ENCODE measurements at regions not wholly inside any gene's neighbourhood (a gene's known extent, or its start where the extent isn't known, plus 50 kb on each side); places are given as distances from the start of the nearest gene placed in this dataset.
"Not testable (repeated sequence)": the region's sequence is repeated elsewhere in the genome, so short reads cannot be mapped to it uniquely, and the experiment has no call there.

DNA sequence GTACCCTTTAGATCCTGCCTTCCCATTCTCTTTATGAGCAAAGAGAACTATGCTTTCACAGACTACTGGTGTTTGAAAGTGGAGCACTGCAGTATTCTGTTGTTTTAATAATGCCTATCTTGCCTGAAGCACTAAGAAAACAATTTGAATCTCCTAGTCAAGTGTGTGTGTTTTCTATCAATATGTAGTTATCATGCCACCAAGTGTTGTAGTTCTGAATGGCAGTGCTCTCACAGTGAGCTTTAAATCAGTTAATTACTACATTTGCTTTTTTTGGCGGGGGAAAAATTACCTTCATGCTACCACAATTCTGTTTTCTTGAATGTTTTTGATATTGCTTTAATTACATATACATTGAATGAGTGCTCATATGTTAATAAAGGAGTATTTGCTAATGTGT is 143.6 kb upstream of the FAM47A start:
- CTCF ChIA-PET, result no interaction called here
- H3K4me1 Mint-ChIP-seq, result no peaks in the 10 kb centered on the region
- no peaks in the 10 kb centered on the region for H3K27me3 Mint-ChIP-seq
- no peaks in the 10 kb centered on the region for H3K36me3 Mint-ChIP-seq
- no peak for DNase-seq
- no peak overlapping the region for H3K4me3 Mint-ChIP-seq
- no peaks in the 10 kb centered on the region for H3K9me3 Mint-ChIP-seq
- no peak overlapping the region for H3K27ac Mint-ChIP-seq

GRCh38 chrX:34270434-34270833 is 138.3 kb upstream of the FAM47A start:
- Mint-ChIP-seq H3K27me3 (no peaks in the 10 kb centered on the region), H3K4me3 (no peak overlapping the region), H3K27ac (no peak overlapping the region), H3K4me1 (no peaks in the 10 kb centered on the region), H3K9me3 (no peaks in the 10 kb centered on the region), H3K36me3 (no peaks in the 10 kb centered on the region)
- CTCF ChIA-PET, result no interaction called here
- DNase-seq, result no peak

DNA sequence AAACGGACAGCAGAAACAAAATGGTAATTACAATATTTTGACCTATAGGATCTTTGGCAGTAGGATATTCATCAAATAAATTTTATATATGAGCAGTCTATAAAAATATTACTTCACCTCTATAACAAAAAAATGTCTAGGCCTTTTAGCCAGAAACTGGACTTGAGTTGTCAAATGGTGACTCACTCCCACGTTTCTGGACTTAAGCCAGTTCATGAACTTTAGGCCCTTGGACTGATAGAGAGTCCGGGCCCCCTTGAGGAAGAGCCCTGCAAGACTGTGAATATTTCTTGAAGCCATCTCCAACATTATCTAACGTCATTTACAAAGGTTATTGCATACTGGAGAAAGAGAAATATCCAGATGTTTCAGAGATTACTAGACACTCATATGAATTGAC is 106.8 kb upstream of the FAM47A start:
- no peaks in the 10 kb centered on the region for H3K4me1 Mint-ChIP-seq

DNA sequence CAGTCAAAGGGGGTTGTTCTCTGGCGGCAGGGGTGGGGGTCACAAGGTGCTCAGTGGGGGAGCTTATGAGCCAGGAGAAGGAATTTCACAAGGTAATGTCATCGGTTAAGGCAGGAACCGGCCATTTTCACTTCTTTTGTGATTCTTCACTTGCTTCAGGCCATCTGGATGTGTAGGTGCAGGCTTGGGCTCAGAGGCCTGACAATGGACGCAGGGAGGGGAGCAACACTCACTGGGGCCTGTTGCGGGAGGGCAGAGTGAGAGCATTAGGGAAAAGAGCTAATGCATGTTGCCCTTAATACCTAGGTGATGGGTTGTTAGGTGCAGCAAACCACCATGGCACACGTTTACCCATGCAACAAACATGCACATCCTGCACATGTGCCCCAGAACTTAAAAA is 98.0 kb upstream of the FAM47A start:
- H3K9me3 Mint-ChIP-seq, H3K27ac Mint-ChIP-seq, H3K4me3 Mint-ChIP-seq, CTCF ChIA-PET, H3K4me1 Mint-ChIP-seq, DNase-seq, H3K36me3 Mint-ChIP-seq, H3K27me3 Mint-ChIP-seq: not testable (repeated sequence)

More for the DNA sequence above, 106.8 kb upstream of the FAM47A start:
- CTCF ChIA-PET, result no interaction called here
- Mint-ChIP-seq H3K27me3 (no peaks in the 10 kb centered on the region), H3K36me3 (no peaks in the 10 kb centered on the region), H3K9me3 (peaks cover 2% of the 10 kb centered on the region), H3K4me3 (no peak overlapping the region), H3K27ac (no peak overlapping the region)
- no peak for DNase-seq

DNA sequence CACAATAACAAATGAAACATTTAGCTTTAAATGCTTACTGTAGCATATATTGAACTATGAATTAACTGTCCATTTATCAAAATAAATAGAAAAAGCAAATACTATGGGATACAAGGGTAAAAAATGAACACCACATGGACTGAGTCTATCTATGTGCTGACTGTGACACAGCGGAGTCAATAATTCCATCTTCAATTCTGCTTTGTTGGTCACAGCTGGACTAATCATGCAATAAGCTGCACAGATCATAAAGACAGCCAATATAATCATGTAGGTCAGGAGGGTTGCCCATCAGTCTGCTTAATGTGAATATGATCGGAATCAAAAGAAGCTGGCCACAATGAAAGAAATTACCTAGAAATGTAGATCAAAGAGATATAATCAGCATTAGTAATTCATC is 95.7 kb upstream of the FAM47A start:
- Mint-ChIP-seq H3K4me1 (no peaks in the 10 kb centered on the region), H3K9me3 (no peaks in the 10 kb centered on the region), H3K27me3 (no peaks in the 10 kb centered on the region), H3K36me3 (no peaks in the 10 kb centered on the region), H3K4me3 (no peak overlapping the region), H3K27ac (no peak overlapping the region)
- CTCF ChIA-PET, result no interaction called here
- DNase-seq, result no peak

- Mint-ChIP-seq H3K9me3 (no peaks in the 10 kb centered on the region), H3K36me3 (no peaks in the 10 kb centered on the region)
Observed at GRCh38 chrX:34223574-34223973, 91.5 kb upstream of the FAM47A start.

GRCh38 chrX:34218063-34218462 is 85.9 kb upstream of the FAM47A start:
- no peak overlapping the region for H3K27ac Mint-ChIP-seq
- H3K4me3 Mint-ChIP-seq, result no peak overlapping the region
- no peak for DNase-seq
- H3K27me3 Mint-ChIP-seq, result no peaks in the 10 kb centered on the region
- peaks cover 3% of the 10 kb centered on the region for H3K9me3 Mint-ChIP-seq
- H3K4me1 Mint-ChIP-seq, result no peaks in the 10 kb centered on the region
- CTCF ChIA-PET, result no interaction called here
- no peaks in the 10 kb centered on the region for H3K36me3 Mint-ChIP-seq

More at GRCh38 chrX:34223574-34223973, 91.5 kb upstream of the FAM47A start:
- CTCF ChIA-PET, result no interaction called here
- Mint-ChIP-seq H3K27ac (no peak overlapping the region), H3K27me3 (no peaks in the 10 kb centered on the region), H3K4me1 (no peaks in the 10 kb centered on the region), H3K4me3 (no peak overlapping the region)
- no peak for DNase-seq

- Mint-ChIP-seq H3K4me1 (no peaks in the 10 kb centered on the region), H3K9me3 (peaks cover 2% of the 10 kb centered on the region), H3K27ac (no peak overlapping the region), H3K27me3 (no peaks in the 10 kb centered on the region), H3K4me3 (no peak overlapping the region), H3K36me3 (no peaks in the 10 kb centered on the region)
- CTCF ChIA-PET, result no interaction called here
- no peak for DNase-seq
Observed at GRCh38 chrX:34197946-34198345, 65.8 kb upstream of the FAM47A start.
